ENCODE measurements at regions not wholly inside any gene's neighbourhood (a gene's known extent, or its start where the extent isn't known, plus 50 kb on each side); places are given as distances from the start of the nearest gene placed in this dataset.
A peak's percentile ranks its signal among the peaks of the same experiment; 100 is the strongest.

GRCh38 chr4:113815826-113816225, 54.3 kb upstream of the CAMK2D start:
- Histone ChIP-seq H3K27ac (no peak overlapping the region), H3K36me3 (no peaks in the 10 kb centered on the region), H3K9me3 (no peaks in the 10 kb centered on the region), H3K4me3 (no peak overlapping the region), H3K27me3 (no peaks in the 10 kb centered on the region), H3K4me1 (no peaks in the 10 kb centered on the region)
- ATAC-seq = peak; percentile 36
- 71 to 100% methylated on average over 2 of the region's 2 CpGs for WGBS, 2 donors (ENCODE audit: low coverage in 1 of 2)
- TF ChIP-seq POLR2A (IDR thresholded peaks at IDR 0.05) (no peak), EP300 (IDR thresholded peaks at IDR 0.05) (no peak), POLR2AphosphoS5 (IDR thresholded peaks at IDR 0.05) (no peak)
- TF ChIP-seq, protein P1, sequence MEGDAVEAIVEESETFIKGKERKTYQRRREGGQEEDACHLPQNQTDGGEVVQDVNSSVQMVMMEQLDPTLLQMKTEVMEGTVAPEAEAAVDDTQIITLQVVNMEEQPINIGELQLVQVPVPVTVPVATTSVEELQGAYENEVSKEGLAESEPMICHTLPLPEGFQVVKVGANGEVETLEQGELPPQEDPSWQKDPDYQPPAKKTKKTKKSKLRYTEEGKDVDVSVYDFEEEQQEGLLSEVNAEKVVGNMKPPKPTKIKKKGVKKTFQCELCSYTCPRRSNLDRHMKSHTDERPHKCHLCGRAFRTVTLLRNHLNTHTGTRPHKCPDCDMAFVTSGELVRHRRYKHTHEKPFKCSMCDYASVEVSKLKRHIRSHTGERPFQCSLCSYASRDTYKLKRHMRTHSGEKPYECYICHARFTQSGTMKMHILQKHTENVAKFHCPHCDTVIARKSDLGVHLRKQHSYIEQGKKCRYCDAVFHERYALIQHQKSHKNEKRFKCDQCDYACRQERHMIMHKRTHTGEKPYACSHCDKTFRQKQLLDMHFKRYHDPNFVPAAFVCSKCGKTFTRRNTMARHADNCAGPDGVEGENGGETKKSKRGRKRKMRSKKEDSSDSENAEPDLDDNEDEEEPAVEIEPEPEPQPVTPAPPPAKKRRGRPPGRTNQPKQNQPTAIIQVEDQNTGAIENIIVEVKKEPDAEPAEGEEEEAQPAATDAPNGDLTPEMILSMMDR (IDR thresholded peaks at IDR 0.05) = no peak

GRCh38 chr4:113811359-113811758, 49.8 kb upstream of the CAMK2D start:
- TF ChIP-seq POLR2A (IDR thresholded peaks at IDR 0.05) (no peak), POLR2AphosphoS5 (IDR thresholded peaks at IDR 0.05) (no peak), EP300 (IDR thresholded peaks at IDR 0.05) (no peak)
- TF ChIP-seq, protein P1 (IDR thresholded peaks at IDR 0.05) = no peak
- no peak for ATAC-seq
- Histone ChIP-seq H3K36me3 (no peaks in the 10 kb centered on the region), H3K27me3 (no peaks in the 10 kb centered on the region), H3K27ac (no peak overlapping the region), H3K4me1 (no peaks in the 10 kb centered on the region), H3K4me3 (no peak overlapping the region), H3K9me3 (no peaks in the 10 kb centered on the region)

Small RNAs in the stretch of these regions (small RNA-seq; reads per million reads assigned to genes)
- 0 reads per million in 4 donors for gene AC111193.1

All from gastroesophageal sphincter (tissue), 4 donors.